Epithelial cell of proximal tubule (primary cell): ENCODE measurements at regions not wholly inside any gene's neighbourhood (a gene's known extent, or its start where the extent isn't known, plus 50 kb on each side); places are given as distances from the start of the nearest gene placed in this dataset.

Source experiments
- DNase-seq: peaks from one replicate; pipeline ENCODE4 v3.0.0-alpha.2; 2011; ENCODE audit warnings: low read depth
- H3K4me3 ChIP-seq: 2 replicates; pipeline ENCODE4 v1.5.1; 2011; ENCODE audit warnings: low read depth, mild to moderate bottlenecking, low read length
- CTCF ChIP-seq: conservative IDR thresholded peaks from 2 replicates; pipeline ENCODE4 v1.5.1; 2012; ENCODE audit warnings: low read depth, mild to moderate bottlenecking, low read length

- DNase-seq = no peak
- no peak for TF ChIP-seq CTCF
- no peak overlapping the region for H3K4me3 ChIP-seq
Observed at GRCh38 chr6:167442245-167442644, 117.4 kb downstream of the TTLL2 start.

GRCh38 chr6:167442796-167443680 lies 118.2 kb downstream of the TTLL2 start:
- no peak for DNase-seq
- no peak for TF ChIP-seq CTCF
- H3K4me3 ChIP-seq = no peak overlapping the region

DNA sequence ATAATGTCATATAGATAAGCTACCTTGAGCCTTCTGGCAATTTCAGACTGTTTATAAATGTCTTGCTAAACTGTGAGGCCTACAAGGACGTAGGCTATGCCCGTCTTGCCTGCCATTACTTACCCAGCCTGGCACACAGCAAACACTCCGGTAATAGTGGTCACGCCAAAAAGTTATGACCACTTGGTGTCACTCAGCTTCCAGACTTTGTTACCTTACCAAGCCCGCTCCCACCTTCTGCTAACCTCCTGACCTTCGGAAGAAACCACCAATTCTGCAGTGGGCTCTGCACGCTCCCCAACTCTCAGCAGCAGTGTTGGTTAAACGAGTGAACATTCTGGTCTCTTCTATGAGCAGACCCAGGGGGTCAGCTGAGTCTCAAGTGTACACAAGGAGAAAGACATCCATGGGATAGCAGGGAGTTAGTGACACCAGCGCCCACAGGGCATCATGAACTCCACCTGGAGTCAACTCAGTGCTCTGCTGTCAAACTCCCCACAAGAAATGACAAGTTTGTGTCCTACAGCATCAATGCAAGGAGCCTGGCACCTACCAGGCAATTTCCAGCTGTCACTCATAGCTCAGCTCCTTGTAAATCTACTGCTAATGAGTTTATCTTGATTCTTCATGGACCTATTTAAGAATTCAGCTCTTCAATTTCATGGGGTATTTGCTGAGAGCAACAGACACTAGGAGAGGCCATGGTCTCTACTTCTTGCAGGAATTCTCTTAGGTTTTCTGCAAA lies 119.9 kb downstream of the TTLL2 start:
- DNase-seq = no peak
- no peak for TF ChIP-seq CTCF
- no peak overlapping the region for H3K4me3 ChIP-seq

- no peak for TF ChIP-seq CTCF
- DNase-seq = no peak
- no peak overlapping the region for H3K4me3 ChIP-seq
Observed at GRCh38 chr6:167445568-167445967, 120.7 kb downstream of the TTLL2 start.

DNA sequence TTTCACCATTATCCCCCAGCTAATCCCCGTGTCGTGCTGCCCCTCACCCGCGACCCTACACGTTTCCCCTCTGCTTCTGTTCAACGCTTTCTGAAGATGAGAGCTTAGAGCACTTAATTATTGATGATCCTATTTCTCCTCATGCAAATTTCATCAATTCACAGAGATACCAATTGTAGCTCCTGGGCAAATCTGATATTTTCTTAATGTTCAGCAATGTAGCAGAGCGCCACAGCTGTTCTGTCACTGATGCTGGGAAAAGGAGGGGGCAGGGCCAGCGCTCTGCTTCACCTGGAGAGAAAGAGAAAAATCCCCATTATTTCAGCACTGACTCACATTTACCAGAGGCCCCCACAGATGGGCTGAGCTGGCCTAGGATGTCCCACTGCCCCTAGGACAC lies 121.2 kb downstream of the TTLL2 start:
- no peak overlapping the region for H3K4me3 ChIP-seq
- no peak for DNase-seq
- TF ChIP-seq CTCF = no peak

GRCh38 chr6:167446971-167447370 lies 122.1 kb downstream of the TTLL2 start:
- DNase-seq = no peak
- no peak for TF ChIP-seq CTCF
- H3K4me3 ChIP-seq = no peak overlapping the region
